DND-41 (cell line): ENCODE measurements at regions not wholly inside any gene's neighbourhood (a gene's known extent, or its start where the extent isn't known, plus 50 kb on each side); places are given as distances from the start of the nearest gene placed in this dataset.
"Not testable (repeated sequence)": the region's sequence is repeated elsewhere in the genome, so short reads cannot be mapped to it uniquely, and the experiment has no call there.

Experiments used
- ATAC-seq: fragments of 200-7000 bp; cut with Tn5 transposase; 3 replicates; pipeline ENCODE4 v1.9.1; 2021; ENCODE audit warnings: low read depth; ENCODE audit not compliant: insufficient read depth
- DNase-seq: peaks from one replicate; pipeline ENCODE4 v3.0.0-alpha.2; 2020
- H2AFZ ChIP-seq: 2 replicates; pipeline ENCODE4 v1.6.0; 2012; ENCODE audit warnings: low read depth, low read length
- H3K27ac ChIP-seq: 2 replicates; pipeline ENCODE4 v1.5.1; 2012; ENCODE audit warnings: low read length, inconsistent platforms
- H3K27me3 ChIP-seq: fragments of 200-600 bp; sonication (generic); 2 replicates; pipeline ENCODE4 v1.6.0; 2012; ENCODE audit warnings: low read length, mild to moderate bottlenecking, inconsistent platforms; ENCODE audit not compliant: insufficient read depth, poor library complexity
- H3K36me3 ChIP-seq: 2 replicates; pipeline ENCODE4 v1.5.1; 2012; ENCODE audit warnings: low read length, inconsistent platforms; ENCODE audit not compliant: insufficient read depth
- H3K4me1 ChIP-seq: 2 replicates; pipeline ENCODE4 v1.5.1; 2012; ENCODE audit warnings: mild to moderate bottlenecking, low read length; ENCODE audit not compliant: insufficient read depth
- H3K4me2 ChIP-seq: 2 replicates; pipeline ENCODE4 v1.6.0; 2012; ENCODE audit warnings: mild to moderate bottlenecking, moderate library complexity, low read length, inconsistent platforms; ENCODE audit not compliant: insufficient read depth
- H3K4me3 ChIP-seq, 2 experiments: fragments of 200-600 bp in 1 of 2; shearing (Covaris generic) in 1 of 2; 2 replicates each; pipeline ENCODE4 v1.5.1; 2012 to 2016; ENCODE audit warnings: inconsistent platforms in 2 of 2, low read length in 2 of 2, mild to moderate bottlenecking in 2 of 2, low read depth in 1 of 2, moderate library complexity in 1 of 2
- H3K79me2 ChIP-seq: 2 replicates; pipeline ENCODE4 v1.6.0; 2012; ENCODE audit warnings: low read length, inconsistent platforms; ENCODE audit not compliant: insufficient read depth
- H3K9ac ChIP-seq: 2 replicates; pipeline ENCODE4 v1.6.0; 2012; ENCODE audit warnings: low read depth, mild to moderate bottlenecking, inconsistent platforms, low read length, moderate library complexity
- H3K9me3 ChIP-seq: 2 replicates; pipeline ENCODE4 v1.5.1; 2012; ENCODE audit warnings: low read length, moderate library complexity, mild to moderate bottlenecking, inconsistent platforms; ENCODE audit not compliant: insufficient read depth, severe bottlenecking
- H4K20me1 ChIP-seq: 2 replicates; pipeline ENCODE4 v1.6.0; 2012; ENCODE audit warnings: low read length; ENCODE audit not compliant: insufficient read depth
- CTCF ChIP-seq: IDR thresholded peaks from 2 replicates; pipeline ENCODE4 v1.5.1; 2012; ENCODE audit warnings: borderline replicate concordance, low read length, moderate library complexity, mild to moderate bottlenecking; ENCODE audit not compliant: poor library complexity, severe bottlenecking; ENCODE audit errors: extremely low read depth
- EZH2 ChIP-seq: IDR thresholded peaks from 3 replicates; pipeline ENCODE4 v1.6.1; 2012; ENCODE audit warnings: borderline replicate concordance, low read depth, mild to moderate bottlenecking, moderate library complexity, low read length, inconsistent platforms; ENCODE audit not compliant: severe bottlenecking

GRCh38 chr1:181930187-181930586 is 131.3 kb downstream of the ZNF648 start:
- no peak overlapping the region for H3K9ac ChIP-seq
- H3K9me3 ChIP-seq, result no peaks in the 10 kb centered on the region
- H2AFZ ChIP-seq, result no peak overlapping the region
- no peak overlapping the region for H3K4me3 ChIP-seq
- DNase-seq (no peak), ATAC-seq (no peak)
- TF ChIP-seq EZH2, result no peak
- no peak for TF ChIP-seq CTCF
- no peaks in the 10 kb centered on the region for H4K20me1 ChIP-seq
- no peak overlapping the region for H3K27ac ChIP-seq
- H3K4me1 ChIP-seq, result no peaks in the 10 kb centered on the region
- H3K79me2 ChIP-seq, result no peaks in the 10 kb centered on the region
- H3K36me3 ChIP-seq, result no peaks in the 10 kb centered on the region
- H3K27me3 ChIP-seq, result peaks cover 25% of the 10 kb centered on the region
- H3K4me2 ChIP-seq, result no peak overlapping the region

- Histone ChIP-seq H3K27me3 (peaks cover 17% of the 10 kb centered on the region), H2AFZ (no peak overlapping the region), H3K79me2 (no peaks in the 10 kb centered on the region), H3K4me1 (no peaks in the 10 kb centered on the region), H3K36me3 (no peaks in the 10 kb centered on the region), H3K27ac (no peak overlapping the region), H3K4me2 (no peak overlapping the region), H4K20me1 (no peaks in the 10 kb centered on the region), H3K9ac (no peak overlapping the region), H3K4me3 (no peak overlapping the region), H3K9me3 (no peaks in the 10 kb centered on the region)
- DNase-seq (no peak), ATAC-seq (no peak)
- no peak for TF ChIP-seq CTCF
- TF ChIP-seq EZH2, result no peak
These were observed 134.8 kb downstream of the ZNF648 start for GRCh38 chr1:181926697-181927096.

GRCh38 chr1:181924034-181924433 is 137.5 kb downstream of the ZNF648 start:
- not testable (repeated sequence) for H3K36me3 ChIP-seq, H3K4me1 ChIP-seq, H3K4me3 ChIP-seq, H3K9ac ChIP-seq, H4K20me1 ChIP-seq, H3K79me2 ChIP-seq, H3K9me3 ChIP-seq, H2AFZ ChIP-seq, H3K27ac ChIP-seq, H3K4me2 ChIP-seq, ATAC-seq, DNase-seq
- peaks cover 13% of the 10 kb centered on the region for H3K27me3 ChIP-seq

- Histone ChIP-seq H3K4me2 (no peak overlapping the region), H3K9ac (no peak overlapping the region), H3K79me2 (no peaks in the 10 kb centered on the region), H4K20me1 (no peaks in the 10 kb centered on the region), H2AFZ (no peak overlapping the region), H3K36me3 (no peaks in the 10 kb centered on the region), H3K27me3 (no peaks in the 10 kb centered on the region), H3K4me1 (no peaks in the 10 kb centered on the region), H3K9me3 (no peaks in the 10 kb centered on the region), H3K27ac (no peak overlapping the region), H3K4me3 (no peak overlapping the region)
- DNase-seq, result no peak
- no peak for ATAC-seq
- TF ChIP-seq EZH2 (no peak), CTCF (no peak)
These were observed 142.0 kb downstream of the ZNF648 start for GRCh38 chr1:181919542-181919941.
